Activated CD8-positive, alpha-beta memory T cell treated with anti-CD3 and anti-CD28 coated beads, Interleukin-2, amount 50 U/mL, for 1 hour (primary cell): ENCODE measurements at regions not wholly inside any gene's neighbourhood (a gene's known extent, or its start where the extent isn't known, plus 50 kb on each side); places are given as distances from the start of the nearest gene placed in this dataset.
"Not testable (repeated sequence)": the region's sequence is repeated elsewhere in the genome, so short reads cannot be mapped to it uniquely, and the experiment has no call there.

ENCODE experiments used
- DNase-seq: peaks from one replicate; pipeline ENCODE4 v3.0.0-alpha.2; 2020; ENCODE audit errors: extremely low read depth

GRCh38 chr18:8913606-8914403 lies 188.7 kb upstream of the NDUFV2 start:
- not testable (repeated sequence) for DNase-seq

- DNase-seq: not testable (repeated sequence)
Measured at GRCh38 chr18:8914404-8915264, 187.9 kb upstream of the NDUFV2 start.

- not testable (repeated sequence) for DNase-seq
Measured at GRCh38 chr18:8920856-8921787, 181.4 kb upstream of the NDUFV2 start.

- DNase-seq: no peak
Measured at GRCh38 chr18:8926464-8926863, 176.0 kb upstream of the NDUFV2 start.

- no peak for DNase-seq
Measured at GRCh38 chr18:8928044-8928443, 174.5 kb upstream of the NDUFV2 start.

GRCh38 chr18:8928847-8929780 lies 173.4 kb upstream of the NDUFV2 start:
- DNase-seq: no peak

GRCh38 chr18:8930990-8931616 lies 171.4 kb upstream of the NDUFV2 start:
- DNase-seq: no peak

GRCh38 chr18:8932866-8933265 lies 169.6 kb upstream of the NDUFV2 start:
- DNase-seq: no peak

- DNase-seq: no peak
Measured at GRCh38 chr18:8933714-8934284, 168.7 kb upstream of the NDUFV2 start.

- DNase-seq: not testable (repeated sequence)
Measured at GRCh38 chr18:8935346-8935745, 167.2 kb upstream of the NDUFV2 start.

GRCh38 chr18:8936619-8937018 lies 165.9 kb upstream of the NDUFV2 start:
- no peak for DNase-seq

GRCh38 chr18:8937160-8938094 lies 165.1 kb upstream of the NDUFV2 start:
- no peak for DNase-seq

- DNase-seq: no peak
Measured at GRCh38 chr18:8938817-8939216, 163.7 kb upstream of the NDUFV2 start.

GRCh38 chr18:8942021-8942908 lies 160.2 kb upstream of the NDUFV2 start:
- DNase-seq: no peak

GRCh38 chr18:8942909-8943545 lies 159.5 kb upstream of the NDUFV2 start:
- no peak for DNase-seq

GRCh38 chr18:8943900-8944870 lies 158.3 kb upstream of the NDUFV2 start:
- DNase-seq: no peak
